ENCODE measurements at regions not wholly inside any gene's neighbourhood (a gene's known extent, or its start where the extent isn't known, plus 50 kb on each side); places are given as distances from the start of the nearest gene placed in this dataset.

DNA sequence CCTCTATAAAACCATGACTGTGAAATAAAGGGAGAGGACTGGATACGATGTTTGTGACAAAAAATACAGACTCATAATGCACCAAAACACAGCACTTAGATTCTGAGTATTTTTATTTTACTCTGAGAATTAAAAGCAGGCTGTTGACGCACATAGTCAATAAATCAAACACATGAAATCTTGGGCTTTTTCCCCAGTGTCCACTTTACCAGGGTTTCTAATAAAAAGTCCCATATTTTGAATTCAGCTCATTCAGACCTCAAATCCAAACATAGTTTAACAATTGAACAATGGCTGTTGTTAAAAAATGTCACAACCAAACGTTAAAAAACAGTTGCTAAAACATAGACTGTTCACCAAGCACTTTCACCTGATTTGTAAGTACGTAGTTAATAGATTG lies 553.4 kb downstream of the LTN1 start (continued):
- TF ChIP-seq RBM17 (IDR thresholded peaks at IDR 0.05; ENCODE audit: borderline replicate concordance, low read depth, low read length) (no peak), L3MBTL2 (IDR thresholded peaks at IDR 0.05) (no peak), SUPT5H (IDR thresholded peaks at IDR 0.05) (no peak), SMARCA4 (IDR thresholded peaks at IDR 0.05) (no peak), CEBPB (tag; IDR thresholded peaks at IDR 0.05) (no peak), ZBTB1 (CRISPR knock-in tag; IDR thresholded peaks at IDR 0.05; ENCODE audit: borderline replicate concordance, low read depth) (no peak), PHTF2 (CRISPR knock-in tag; IDR thresholded peaks at IDR 0.05) (no peak), TAL1 (IDR thresholded peaks at IDR 0.05) (no peak), ZNF121 (CRISPR knock-in tag; conservative IDR thresholded peaks at IDR 0.05) (no peak), RAD51 (IDR thresholded peaks at IDR 0.05; ENCODE audit: borderline replicate concordance, low read depth) (no peak), JUND (IDR thresholded peaks at IDR 0.05; ENCODE audit: borderline replicate concordance, low read depth, low read length) (no peak), JUND (tag; IDR thresholded peaks at IDR 0.05; ENCODE audit: borderline replicate concordance, low read depth, low read length) (no peak), XRCC3 (IDR thresholded peaks at IDR 0.05) (no peak), ZFX (CRISPR knock-in tag; IDR thresholded peaks at IDR 0.05) (no peak)
- TF ChIP-seq, protein P1, sequence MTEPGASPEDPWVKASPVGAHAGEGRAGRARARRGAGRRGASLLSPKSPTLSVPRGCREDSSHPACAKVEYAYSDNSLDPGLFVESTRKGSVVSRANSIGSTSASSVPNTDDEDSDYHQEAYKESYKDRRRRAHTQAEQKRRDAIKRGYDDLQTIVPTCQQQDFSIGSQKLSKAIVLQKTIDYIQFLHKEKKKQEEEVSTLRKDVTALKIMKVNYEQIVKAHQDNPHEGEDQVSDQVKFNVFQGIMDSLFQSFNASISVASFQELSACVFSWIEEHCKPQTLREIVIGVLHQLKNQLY (CRISPR knock-in tag; conservative IDR thresholded peaks at IDR 0.05) = no peak
- TF ChIP-seq, protein P2, sequence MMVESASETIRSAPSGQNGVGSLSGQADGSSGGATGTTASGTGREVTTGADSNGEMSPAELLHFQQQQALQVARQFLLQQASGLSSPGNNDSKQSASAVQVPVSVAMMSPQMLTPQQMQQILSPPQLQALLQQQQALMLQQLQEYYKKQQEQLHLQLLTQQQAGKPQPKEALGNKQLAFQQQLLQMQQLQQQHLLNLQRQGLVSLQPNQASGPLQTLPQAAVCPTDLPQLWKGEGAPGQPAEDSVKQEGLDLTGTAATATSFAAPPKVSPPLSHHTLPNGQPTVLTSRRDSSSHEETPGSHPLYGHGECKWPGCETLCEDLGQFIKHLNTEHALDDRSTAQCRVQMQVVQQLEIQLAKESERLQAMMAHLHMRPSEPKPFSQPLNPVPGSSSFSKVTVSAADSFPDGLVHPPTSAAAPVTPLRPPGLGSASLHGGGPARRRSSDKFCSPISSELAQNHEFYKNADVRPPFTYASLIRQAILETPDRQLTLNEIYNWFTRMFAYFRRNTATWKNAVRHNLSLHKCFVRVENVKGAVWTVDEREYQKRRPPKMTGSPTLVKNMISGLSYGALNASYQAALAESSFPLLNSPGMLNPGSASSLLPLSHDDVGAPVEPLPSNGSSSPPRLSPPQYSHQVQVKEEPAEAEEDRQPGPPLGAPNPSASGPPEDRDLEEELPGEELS (CRISPR knock-in tag; IDR thresholded peaks at IDR 0.05; ENCODE audit: borderline replicate concordance) = no peak
